EL (cell line): ENCODE measurements at regions not wholly inside any gene's neighbourhood (a gene's known extent, or its start where the extent isn't known, plus 50 kb on each side); places are given as distances from the start of the nearest gene placed in this dataset.

Experiments used
- DNase-seq: peaks from one replicate; pipeline ENCODE4 v3.0.0-alpha.2; 2016

- DNase-seq, result no peak
Measured at GRCh38 chr5:166977911-166978422, 1313.5 kb upstream of the WWC1 start.

GRCh38 chr5:166979307-166979895 is 1312.0 kb upstream of the WWC1 start:
- DNase-seq, result no peak

- DNase-seq, result no peak
Measured at GRCh38 chr5:166980666-166981065, 1310.8 kb upstream of the WWC1 start.

- DNase-seq, result no peak
Measured at GRCh38 chr5:166982226-166982625, 1309.2 kb upstream of the WWC1 start.

GRCh38 chr5:166991601-166992000 is 1299.8 kb upstream of the WWC1 start:
- DNase-seq, result no peak

GRCh38 chr5:166992108-166992507 is 1299.3 kb upstream of the WWC1 start:
- no peak for DNase-seq

- no peak for DNase-seq
Measured at GRCh38 chr5:166992874-166993722, 1298.3 kb upstream of the WWC1 start.

GRCh38 chr5:166994226-166994625 is 1297.2 kb upstream of the WWC1 start:
- no peak for DNase-seq

- no peak for DNase-seq
Measured at GRCh38 chr5:167001246-167001645, 1290.2 kb upstream of the WWC1 start.

- DNase-seq, result no peak
Measured at GRCh38 chr5:167008705-167009104, 1282.7 kb upstream of the WWC1 start.

GRCh38 chr5:167011196-167011595 is 1280.2 kb upstream of the WWC1 start:
- DNase-seq, result no peak

- no peak for DNase-seq
Measured at GRCh38 chr5:167012123-167013034, 1279.1 kb upstream of the WWC1 start.

GRCh38 chr5:167014401-167015056 is 1276.9 kb upstream of the WWC1 start:
- DNase-seq, result no peak

GRCh38 chr5:167020418-167020817 is 1271.0 kb upstream of the WWC1 start:
- no peak for DNase-seq

GRCh38 chr5:167029488-167029887 is 1262.0 kb upstream of the WWC1 start:
- DNase-seq, result no peak

GRCh38 chr5:167030500-167031120 is 1260.8 kb upstream of the WWC1 start:
- DNase-seq, result peak; percentile 2

GRCh38 chr5:167036585-167036984 is 1254.9 kb upstream of the WWC1 start:
- DNase-seq, result no peak

- DNase-seq, result peak; percentile 26
Measured at GRCh38 chr5:167049043-167049663, 1242.3 kb upstream of the WWC1 start.

- DNase-seq, result no peak
Measured at GRCh38 chr5:167049771-167050567, 1241.5 kb upstream of the WWC1 start.

GRCh38 chr5:167050568-167051401 is 1240.7 kb upstream of the WWC1 start:
- peak; percentile 3 for DNase-seq
